Brain microvascular endothelial cell (primary cell): ENCODE measurements at regions not wholly inside any gene's neighbourhood (a gene's known extent, or its start where the extent isn't known, plus 50 kb on each side); places are given as distances from the start of the nearest gene placed in this dataset.

ENCODE experiments used
- DNase-seq: peaks from one replicate; pipeline ENCODE4 v3.0.0-alpha.2; 2020
- H3K27ac ChIP-seq: fragments of 250-450 bp; sonication (Bioruptor Pico); 2 replicates; pipeline ENCODE4 v1.5.1; 2020; ENCODE audit warnings: mild to moderate bottlenecking, moderate library complexity
- H3K27me3 ChIP-seq: fragments of 250-450 bp; sonication (Bioruptor Pico); replicated peaks from 2 replicates; pipeline ENCODE4 v1.5.1; 2020; ENCODE audit warnings: mild to moderate bottlenecking
- H3K36me3 ChIP-seq: fragments of 250-450 bp; sonication (Bioruptor Pico); replicated peaks from 2 replicates; pipeline ENCODE4 v1.5.1; 2020; ENCODE audit warnings: mild to moderate bottlenecking
- H3K4me3 ChIP-seq: 2 replicates; pipeline ENCODE4 v1.5.1; 2011; ENCODE audit warnings: low read depth, mild to moderate bottlenecking, control low read depth, low read length, moderate library complexity
- CTCF ChIP-seq: IDR thresholded peaks from 2 replicates; pipeline ENCODE4 v1.5.1; 2011; ENCODE audit warnings: low read depth, mild to moderate bottlenecking, moderate library complexity, low read length, control low read depth, inconsistent platforms; ENCODE audit errors: missing control alignments
- in situ Hi-C: cut with HindIII; loops from 2 replicates; pipeline ENCODE4 v1.10.0; 2017; ENCODE audit warnings: low sequenced_read_pairs, low pct_ligation_motif_present

- no peak for DNase-seq
- TF ChIP-seq CTCF: no peak
- H3K27me3 ChIP-seq: no peaks in the 10 kb centered on the region
- no peaks in the 10 kb centered on the region for H3K36me3 ChIP-seq
- H3K27ac ChIP-seq: no peak overlapping the region
- in situ Hi-C loops: no loop called here
- no peak overlapping the region for H3K4me3 ChIP-seq
Observed at GRCh38 chr4:177921715-177922114, 479.5 kb upstream of the AGA start.

- no peak for DNase-seq
- no peaks in the 10 kb centered on the region for H3K27me3 ChIP-seq
- no peak overlapping the region for H3K4me3 ChIP-seq
- in situ Hi-C loops: no loop called here
- no peak for TF ChIP-seq CTCF
- no peaks in the 10 kb centered on the region for H3K36me3 ChIP-seq
- no peak overlapping the region for H3K27ac ChIP-seq
Observed at GRCh38 chr4:177923888-177924287, 481.7 kb upstream of the AGA start.

- in situ Hi-C loops: no loop called here
- no peak for DNase-seq
- Histone ChIP-seq H3K27ac (no peak overlapping the region), H3K36me3 (no peaks in the 10 kb centered on the region), H3K27me3 (no peaks in the 10 kb centered on the region), H3K4me3 (no peak overlapping the region)
- no peak for TF ChIP-seq CTCF
Observed at GRCh38 chr4:177937041-177937440, 494.8 kb upstream of the AGA start.

- no peak for DNase-seq
- Histone ChIP-seq H3K4me3 (no peak overlapping the region), H3K36me3 (no peaks in the 10 kb centered on the region)
Observed at GRCh38 chr4:177938226-177938625, 496.0 kb upstream of the AGA start.

GRCh38 chr4:177945268-177945667, 503.0 kb upstream of the AGA start:
- DNase-seq: no peak
- in situ Hi-C loops: no loop called here
- Histone ChIP-seq H3K27me3 (no peaks in the 10 kb centered on the region), H3K4me3 (no peak overlapping the region), H3K36me3 (no peaks in the 10 kb centered on the region), H3K27ac (no peak overlapping the region)
- no peak for TF ChIP-seq CTCF

More at GRCh38 chr4:177938226-177938625, 496.0 kb upstream of the AGA start:
- Histone ChIP-seq H3K27ac (no peak overlapping the region), H3K27me3 (no peaks in the 10 kb centered on the region)
- in situ Hi-C loops: no loop called here
- no peak for TF ChIP-seq CTCF

- Histone ChIP-seq H3K27ac (no peak overlapping the region), H3K4me3 (no peak overlapping the region), H3K36me3 (no peaks in the 10 kb centered on the region), H3K27me3 (no peaks in the 10 kb centered on the region)
- TF ChIP-seq CTCF: no peak
- DNase-seq: no peak
- in situ Hi-C loops: no loop called here
Observed at GRCh38 chr4:177947607-177948006, 505.4 kb upstream of the AGA start.
